Neural crest cell (in vitro differentiated cells): ENCODE measurements at regions not wholly inside any gene's neighbourhood (a gene's known extent, or its start where the extent isn't known, plus 50 kb on each side); places are given as distances from the start of the nearest gene placed in this dataset.
A peak's percentile ranks its signal among the peaks of the same experiment; 100 is the strongest.

ENCODE experiments used
- DNase-seq: peaks from one replicate; pipeline ENCODE4 v3.0.0; 2021; ENCODE audit warnings: low read depth, mixed read lengths, low spot score
- H3K27ac Mint-ChIP-seq: one replicate; pipeline ENCODE4 v1.8.0; 2021; ENCODE audit warnings: mild to moderate bottlenecking, mixed read lengths; ENCODE audit not compliant: unreplicated experiment
- H3K27me3 Mint-ChIP-seq: 2 replicates; pipeline ENCODE4 v1.8.0; 2021; ENCODE audit warnings: low read depth, mild to moderate bottlenecking, mixed read lengths
- H3K36me3 Mint-ChIP-seq: 2 replicates; pipeline ENCODE4 v1.8.0; 2021; ENCODE audit warnings: low read depth, mild to moderate bottlenecking, mixed read lengths
- H3K4me1 Mint-ChIP-seq: 2 replicates; pipeline ENCODE4 v1.8.0; 2021; ENCODE audit warnings: mixed read lengths
- H3K4me3 Mint-ChIP-seq: one replicate; pipeline ENCODE4 v1.8.0; 2021; ENCODE audit warnings: mild to moderate bottlenecking, mixed read lengths
- H3K9me3 Mint-ChIP-seq: 2 replicates; pipeline ENCODE4 v1.8.0; 2021; ENCODE audit warnings: mixed read lengths
- CTCF ChIP-seq: fragments of 200-600 bp; sonication (generic); conservative IDR thresholded peaks from 2 replicates; pipeline ENCODE4 v1.5.0; 2021; ENCODE audit warnings: antibody characterized with exemption, mild to moderate bottlenecking

- H3K9me3 Mint-ChIP-seq, result no peaks in the 10 kb centered on the region
- H3K27me3 Mint-ChIP-seq, result no peaks in the 10 kb centered on the region
- no peak overlapping the region for H3K4me3 Mint-ChIP-seq
- H3K4me1 Mint-ChIP-seq, result peaks cover 34% of the 10 kb centered on the region
- H3K27ac Mint-ChIP-seq, result no peak overlapping the region
- peak; percentile 5 for DNase-seq
- H3K36me3 Mint-ChIP-seq, result no peaks in the 10 kb centered on the region
- TF ChIP-seq CTCF, result no peak
Observed at GRCh38 chr10:85193796-85194195, 865.4 kb downstream of the CCSER2 start.

GRCh38 chr10:85194706-85195105 is 866.3 kb downstream of the CCSER2 start:
- Mint-ChIP-seq H3K27ac (no peak overlapping the region), H3K4me3 (no peak overlapping the region), H3K9me3 (no peaks in the 10 kb centered on the region), H3K27me3 (no peaks in the 10 kb centered on the region), H3K4me1 (peaks cover 34% of the 10 kb centered on the region), H3K36me3 (no peaks in the 10 kb centered on the region)
- DNase-seq, result no peak
- TF ChIP-seq CTCF, result no peak

GRCh38 chr10:85195596-85195995 is 867.2 kb downstream of the CCSER2 start:
- TF ChIP-seq CTCF, result no peak
- no peaks in the 10 kb centered on the region for H3K27me3 Mint-ChIP-seq
- no peak for DNase-seq

GRCh38 chr10:85204814-85205213 is 876.4 kb downstream of the CCSER2 start:
- no peak for TF ChIP-seq CTCF
- H3K4me1 Mint-ChIP-seq, result peaks cover 11% of the 10 kb centered on the region

More at GRCh38 chr10:85195596-85195995, 867.2 kb downstream of the CCSER2 start:
- Mint-ChIP-seq H3K36me3 (no peaks in the 10 kb centered on the region), H3K9me3 (no peaks in the 10 kb centered on the region), H3K4me3 (no peak overlapping the region), H3K4me1 (peaks cover 34% of the 10 kb centered on the region), H3K27ac (no peak overlapping the region)

GRCh38 chr10:85212526-85212925 is 884.1 kb downstream of the CCSER2 start:
- H3K27ac Mint-ChIP-seq, result no peak overlapping the region
- H3K4me1 Mint-ChIP-seq, result peaks cover 3% of the 10 kb centered on the region
- no peak for DNase-seq
- no peak overlapping the region for H3K4me3 Mint-ChIP-seq
- H3K9me3 Mint-ChIP-seq, result no peaks in the 10 kb centered on the region
- no peaks in the 10 kb centered on the region for H3K36me3 Mint-ChIP-seq
- TF ChIP-seq CTCF, result no peak
- H3K27me3 Mint-ChIP-seq, result no peaks in the 10 kb centered on the region

More at GRCh38 chr10:85204814-85205213, 876.4 kb downstream of the CCSER2 start:
- DNase-seq, result no peak
- Mint-ChIP-seq H3K9me3 (no peaks in the 10 kb centered on the region), H3K27me3 (no peaks in the 10 kb centered on the region), H3K27ac (no peak overlapping the region), H3K4me3 (no peak overlapping the region), H3K36me3 (peaks cover 3% of the 10 kb centered on the region)

- H3K4me1 Mint-ChIP-seq, result peaks cover 3% of the 10 kb centered on the region
- no peak for DNase-seq
- no peaks in the 10 kb centered on the region for H3K27me3 Mint-ChIP-seq
- H3K9me3 Mint-ChIP-seq, result no peaks in the 10 kb centered on the region
- no peaks in the 10 kb centered on the region for H3K36me3 Mint-ChIP-seq
- TF ChIP-seq CTCF, result no peak
- H3K4me3 Mint-ChIP-seq, result no peak overlapping the region
- H3K27ac Mint-ChIP-seq, result no peak overlapping the region
Observed at GRCh38 chr10:85213493-85213892, 885.1 kb downstream of the CCSER2 start.
